RWPE2 (cell line): ENCODE measurements at regions not wholly inside any gene's neighbourhood (a gene's known extent, or its start where the extent isn't known, plus 50 kb on each side); places are given as distances from the start of the nearest gene placed in this dataset.
"Not testable (repeated sequence)": the region's sequence is repeated elsewhere in the genome, so short reads cannot be mapped to it uniquely, and the experiment has no call there.

Source experiments
- ATAC-seq: fragments of 200-7000 bp; cut with Tn5 transposase; 3 replicates; pipeline ENCODE4 v1.9.1; 2021; ENCODE audit warnings: low read depth
- DNase-seq: peaks from one replicate; pipeline ENCODE4 v3.0.0-alpha.2; 2020; ENCODE audit warnings: low spot score
- H3K27ac ChIP-seq: fragments of 450-650 bp; 2 replicates; pipeline ENCODE4 v1.5.1; 2017; ENCODE audit warnings: mild to moderate bottlenecking; ENCODE audit not compliant: poor library complexity, severe bottlenecking
- H3K27me3 ChIP-seq: fragments of 250-450 bp; sonication (Bioruptor Pico); 2 replicates; pipeline ENCODE4 v1.5.1; 2021; ENCODE audit warnings: mild to moderate bottlenecking, moderate library complexity; ENCODE audit not compliant: insufficient read depth, poor library complexity, severe bottlenecking
- H3K36me3 ChIP-seq: fragments of 250-450 bp; sonication (Bioruptor Pico); 2 replicates; pipeline ENCODE4 v1.5.1; 2020; ENCODE audit warnings: low read depth, mild to moderate bottlenecking, moderate library complexity
- H3K4me1 ChIP-seq: fragments of 250-450 bp; sonication (Bioruptor Pico); 2 replicates; pipeline ENCODE4 v1.5.1; 2021; ENCODE audit warnings: mild to moderate bottlenecking, moderate library complexity; ENCODE audit not compliant: insufficient read depth, poor library complexity, severe bottlenecking
- H3K4me3 ChIP-seq: fragments of 250-450 bp; sonication (Bioruptor Pico); 2 replicates; pipeline ENCODE4 v1.5.1; 2021; ENCODE audit warnings: mild to moderate bottlenecking, moderate library complexity; ENCODE audit not compliant: severe bottlenecking
- H3K9me3 ChIP-seq: fragments of 250-450 bp; sonication (Bioruptor Pico); 2 replicates; pipeline ENCODE4 v1.5.1; 2021; ENCODE audit warnings: mild to moderate bottlenecking, moderate library complexity; ENCODE audit not compliant: severe bottlenecking
- CTCF ChIP-seq: fragments of 450-650 bp; IDR thresholded peaks from one replicate; pipeline ENCODE4 v1.5.1; 2017; ENCODE audit warnings: mild to moderate bottlenecking, moderate library complexity; ENCODE audit not compliant: poor library complexity, severe bottlenecking

- H3K27ac ChIP-seq, result no peak overlapping the region
- no peak overlapping the region for H3K4me3 ChIP-seq
- no peaks in the 10 kb centered on the region for H3K4me1 ChIP-seq
These were observed 801.3 kb downstream of the EPHA3 start for GRCh38 chr3:89908711-89909213.

GRCh38 chr3:89912031-89912430 is 804.6 kb downstream of the EPHA3 start:
- H3K27ac ChIP-seq, result no peak overlapping the region
- no peaks in the 10 kb centered on the region for H3K9me3 ChIP-seq
- H3K36me3 ChIP-seq, result no peaks in the 10 kb centered on the region
- no peak for TF ChIP-seq CTCF
- no peaks in the 10 kb centered on the region for H3K27me3 ChIP-seq
- ATAC-seq (no peak), DNase-seq (no peak)
- H3K4me1 ChIP-seq, result no peaks in the 10 kb centered on the region
- no peak overlapping the region for H3K4me3 ChIP-seq

More at GRCh38 chr3:89908711-89909213, 801.3 kb downstream of the EPHA3 start:
- Histone ChIP-seq H3K36me3 (no peaks in the 10 kb centered on the region), H3K27me3 (no peaks in the 10 kb centered on the region), H3K9me3 (no peaks in the 10 kb centered on the region)
- DNase-seq (no peak), ATAC-seq (no peak)
- TF ChIP-seq CTCF, result no peak

- Histone ChIP-seq H3K9me3 (no peaks in the 10 kb centered on the region), H3K4me1 (no peaks in the 10 kb centered on the region), H3K4me3 (no peak overlapping the region), H3K27ac (no peak overlapping the region), H3K36me3 (no peaks in the 10 kb centered on the region), H3K27me3 (no peaks in the 10 kb centered on the region)
- no peak for TF ChIP-seq CTCF
- DNase-seq, result no peak
- ATAC-seq, result no peak
These were observed 816.6 kb downstream of the EPHA3 start for GRCh38 chr3:89923921-89924610.

GRCh38 chr3:89925976-89926375 is 818.6 kb downstream of the EPHA3 start:
- no peaks in the 10 kb centered on the region for H3K27me3 ChIP-seq
- no peaks in the 10 kb centered on the region for H3K4me1 ChIP-seq
- H3K4me3 ChIP-seq, result no peak overlapping the region
- H3K27ac ChIP-seq, result no peak overlapping the region
- ATAC-seq (no peak), DNase-seq (no peak)
- H3K9me3 ChIP-seq, result no peaks in the 10 kb centered on the region
- H3K36me3 ChIP-seq, result no peaks in the 10 kb centered on the region
- TF ChIP-seq CTCF, result no peak

GRCh38 chr3:89932882-89933281 is 825.5 kb downstream of the EPHA3 start:
- Histone ChIP-seq H3K4me3 (no peak overlapping the region), H3K27ac (no peak overlapping the region), H3K36me3 (no peaks in the 10 kb centered on the region), H3K27me3 (no peaks in the 10 kb centered on the region), H3K9me3 (no peaks in the 10 kb centered on the region), H3K4me1 (no peaks in the 10 kb centered on the region)
- DNase-seq (no peak), ATAC-seq (no peak)
- no peak for TF ChIP-seq CTCF

- DNase-seq, H3K9me3 ChIP-seq, H3K27ac ChIP-seq, ATAC-seq, H3K4me3 ChIP-seq, H3K36me3 ChIP-seq, H3K4me1 ChIP-seq, H3K27me3 ChIP-seq: not testable (repeated sequence)
These were observed 837.0 kb downstream of the EPHA3 start for GRCh38 chr3:89944461-89944860.
